HG03025 (cell line): ENCODE measurements at regions not wholly inside any gene's neighbourhood (a gene's known extent, or its start where the extent isn't known, plus 50 kb on each side); places are given as distances from the start of the nearest gene placed in this dataset.
"Not testable (repeated sequence)": the region's sequence is repeated elsewhere in the genome, so short reads cannot be mapped to it uniquely, and the experiment has no call there.

Experiments used
- ATAC-seq: cut with Tn5 transposase; IDR thresholded peaks from one replicate; pipeline ENCODE4 v1.9.1; 2021; ENCODE audit warnings: mild to moderate bottlenecking, moderate library complexity; ENCODE audit not compliant: unreplicated experiment, low FRiP score

DNA sequence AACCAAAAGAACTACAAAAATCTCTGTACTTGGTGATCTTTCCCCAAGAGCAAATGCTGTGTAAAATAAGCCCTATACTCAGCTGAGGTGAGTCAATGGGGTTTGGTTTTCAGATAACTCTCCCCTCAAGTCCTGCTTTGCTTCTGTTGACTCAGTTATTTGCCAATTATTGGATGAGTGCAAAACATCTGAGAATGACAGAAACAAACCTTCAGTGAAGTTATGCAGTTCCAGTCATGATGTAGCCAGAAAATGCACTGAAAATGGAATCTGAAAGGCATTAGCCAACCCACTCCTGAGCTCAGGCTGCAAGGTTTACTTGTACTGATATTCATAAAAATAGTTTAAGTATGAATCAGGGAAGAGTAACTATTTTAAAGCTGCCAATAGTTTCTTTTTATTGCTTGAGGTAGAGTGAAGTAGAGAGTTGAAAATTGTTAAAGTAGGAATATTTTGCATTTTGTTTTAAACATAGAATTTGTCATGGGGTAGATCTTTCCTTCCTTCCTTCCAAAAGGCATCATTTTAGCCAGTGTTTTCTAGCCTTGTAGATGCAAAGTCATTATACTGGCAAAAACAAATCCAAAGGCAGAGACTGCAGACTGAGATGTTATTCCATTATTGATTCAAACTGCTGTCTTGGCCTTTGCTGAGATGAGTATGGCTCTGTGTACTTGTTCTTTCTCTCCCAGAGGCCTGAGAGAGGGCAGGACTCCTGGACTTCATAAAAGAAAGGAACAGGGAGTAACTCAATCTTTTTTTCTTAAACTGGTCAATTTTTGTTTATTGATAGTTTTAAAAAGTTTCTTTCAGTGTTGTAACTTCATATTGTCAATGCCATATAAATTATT, 215.3 kb downstream of the RND3 start:
- no peak for ATAC-seq

DNA sequence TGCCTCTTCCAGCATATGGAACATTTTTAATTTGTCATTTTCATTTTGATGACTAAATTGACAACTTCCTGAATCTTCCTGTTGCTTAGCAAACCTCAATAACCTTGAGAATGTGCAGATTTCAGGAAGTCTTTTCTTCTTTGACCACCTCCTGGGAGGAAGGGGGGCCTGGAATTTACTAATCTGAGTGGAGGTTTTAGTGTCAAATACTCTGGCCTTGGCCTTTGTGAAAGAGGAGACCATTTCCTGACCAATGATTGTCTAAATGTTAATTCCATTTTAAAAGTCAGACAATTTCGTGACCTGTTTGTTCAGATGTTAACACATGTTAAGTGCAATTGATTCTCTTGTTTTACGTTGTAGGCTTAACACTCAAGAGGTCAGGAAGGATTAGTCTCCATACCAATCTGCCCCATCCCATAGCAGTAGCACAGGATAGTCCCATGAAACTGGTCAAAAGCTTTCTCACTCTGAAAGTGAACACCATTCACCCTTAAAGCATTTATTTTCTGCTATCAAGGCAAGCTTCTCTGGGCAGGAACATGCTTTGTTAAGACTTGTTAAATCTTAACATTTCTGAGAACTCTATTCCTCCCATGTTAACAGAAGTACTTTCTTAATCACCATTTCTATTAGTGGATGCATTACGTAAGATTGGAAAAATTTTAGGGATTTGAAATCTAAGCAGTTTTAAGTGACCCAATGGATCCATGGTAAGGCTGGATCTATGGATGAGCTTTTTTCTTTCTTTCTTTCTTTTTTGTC, 219.6 kb downstream of the RND3 start:
- no peak for ATAC-seq

- no peak for ATAC-seq
Observed at GRCh38 chr2:150266931-150267330, 220.5 kb downstream of the RND3 start.

GRCh38 chr2:150264442-150264841, 223.0 kb downstream of the RND3 start:
- ATAC-seq, result no peak

- ATAC-seq, result no peak
Observed at GRCh38 chr2:150261691-150262090, 225.8 kb downstream of the RND3 start.

DNA sequence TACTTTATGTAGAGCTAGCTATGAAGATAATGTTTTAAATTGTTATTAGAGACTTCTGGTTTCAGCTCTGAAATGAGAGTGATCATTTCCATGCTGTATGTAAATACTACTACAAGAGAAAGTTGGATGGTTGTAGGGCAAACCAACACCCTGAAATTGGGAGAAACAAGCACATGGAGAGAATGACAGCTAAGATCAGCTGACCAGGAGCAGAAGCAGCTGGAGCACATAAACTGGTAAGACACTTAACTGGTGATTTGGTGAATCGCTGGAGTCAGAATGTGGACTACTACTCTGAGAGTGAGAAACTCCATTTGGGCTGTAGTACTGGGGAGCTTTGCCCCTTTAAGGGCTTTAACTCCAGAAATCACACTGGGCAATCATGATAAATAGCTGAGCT, 226.8 kb downstream of the RND3 start:
- no peak for ATAC-seq

GRCh38 chr2:150259746-150260145, 227.7 kb downstream of the RND3 start:
- no peak for ATAC-seq

DNA sequence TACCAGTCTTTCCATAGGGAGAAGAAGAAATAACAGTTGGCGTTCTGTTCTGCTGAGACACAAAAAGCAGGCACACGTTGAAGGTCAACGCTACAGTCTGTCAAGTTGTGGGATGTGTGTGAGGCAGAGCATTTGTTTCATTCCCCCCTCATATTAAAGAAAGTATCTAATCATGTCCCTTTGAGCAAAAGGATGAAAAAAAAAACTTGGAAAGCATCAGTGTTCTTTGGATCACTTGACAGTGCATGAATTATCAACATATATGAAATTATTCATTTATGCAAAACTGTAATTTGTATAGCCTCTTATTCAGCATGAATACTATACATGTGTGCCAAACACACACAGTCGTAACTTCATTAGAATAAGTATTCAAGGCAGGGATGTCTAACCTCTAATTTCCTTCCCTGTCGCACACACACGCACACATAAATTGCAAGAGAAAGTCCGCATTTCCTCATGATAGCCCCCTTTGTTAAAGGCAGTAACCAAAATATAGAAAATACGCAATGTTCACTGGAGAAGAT, 228.6 kb downstream of the RND3 start:
- no peak for ATAC-seq

- ATAC-seq, result no peak
Observed at GRCh38 chr2:150256736-150257135, 230.7 kb downstream of the RND3 start.

DNA sequence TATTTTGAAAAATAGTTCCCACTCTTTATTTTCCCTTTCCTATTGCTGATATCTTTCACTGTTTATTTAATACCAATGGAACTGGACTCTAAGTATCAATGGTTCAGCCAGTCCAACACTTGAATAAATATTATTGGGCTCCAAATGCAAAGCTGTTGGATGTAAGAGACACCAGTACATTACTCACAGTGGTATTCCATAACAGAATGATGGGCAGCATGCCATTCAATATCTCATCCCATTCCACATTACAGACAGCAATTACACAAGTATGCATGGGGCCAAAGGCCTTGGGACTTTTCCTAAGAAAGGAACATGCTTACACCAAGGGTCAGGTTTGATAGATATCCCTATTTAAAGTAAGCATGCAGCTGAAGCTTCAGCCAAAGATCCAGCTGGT, 231.9 kb downstream of the RND3 start:
- ATAC-seq, result no peak

DNA sequence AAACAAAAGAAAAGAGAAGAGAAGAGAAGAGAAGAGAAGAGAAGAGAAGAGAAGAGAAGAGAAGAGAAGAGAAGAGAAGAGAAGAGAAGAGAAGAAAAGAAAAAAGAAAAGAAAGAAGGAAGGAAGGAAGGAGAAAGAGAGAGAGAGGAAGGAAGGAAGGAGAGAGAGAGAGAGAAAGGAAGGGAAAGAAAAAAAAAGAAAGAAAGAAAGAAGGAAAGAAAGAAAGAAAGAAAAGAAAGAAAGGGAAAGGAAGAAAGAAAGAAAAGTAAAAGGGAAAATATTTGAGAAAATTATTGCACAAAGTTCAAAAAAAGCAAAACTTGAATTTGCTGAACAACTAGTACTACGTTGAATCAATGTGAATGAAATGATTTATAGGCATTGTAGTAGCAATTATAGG, 237.7 kb downstream of the RND3 start:
- ATAC-seq, result not testable (repeated sequence)

DNA sequence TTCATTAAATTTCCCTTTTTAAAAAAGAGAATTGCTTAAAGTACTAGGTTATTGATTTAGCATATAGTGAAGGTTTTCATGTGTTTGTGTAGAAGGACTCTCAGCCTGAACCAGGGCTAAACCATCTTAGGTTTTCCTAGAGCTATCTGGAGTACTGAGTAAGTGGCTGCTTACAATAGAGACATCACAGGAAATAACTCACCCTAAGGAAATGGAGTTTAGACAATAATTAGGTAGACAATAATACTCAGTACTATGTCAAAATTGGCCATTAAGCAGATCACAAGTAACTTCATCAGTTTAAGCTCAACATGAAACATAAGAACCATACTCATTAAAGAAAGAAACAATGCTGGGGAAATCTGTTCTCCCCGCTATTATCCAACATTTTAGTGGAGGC, 240.0 kb downstream of the RND3 start:
- no peak for ATAC-seq

- no peak for ATAC-seq
Observed at GRCh38 chr2:150234787-150235446, 252.6 kb downstream of the RND3 start.

GRCh38 chr2:150232871-150233270, 254.6 kb downstream of the RND3 start:
- no peak for ATAC-seq

DNA sequence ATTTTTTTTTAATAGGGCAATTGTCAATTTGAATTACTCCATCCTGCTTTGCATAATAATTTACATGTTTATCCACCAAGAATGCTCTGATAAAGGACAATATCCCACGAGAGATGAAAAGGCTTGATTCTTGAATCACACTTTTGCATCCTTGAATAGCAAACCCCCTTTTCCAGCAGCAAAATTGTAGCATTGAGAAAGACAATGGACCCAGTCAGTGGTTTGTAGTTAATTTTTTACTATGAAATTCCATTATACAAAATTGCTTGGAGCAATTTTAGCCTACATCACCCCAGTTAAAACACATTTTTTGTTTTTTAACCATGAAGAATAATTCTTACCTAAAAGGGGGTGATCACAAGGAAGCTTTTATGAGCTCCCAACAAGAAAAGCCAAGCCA, 255.1 kb downstream of the RND3 start:
- ATAC-seq, result no peak

- ATAC-seq, result no peak
Observed at GRCh38 chr2:150230616-150231015, 256.9 kb downstream of the RND3 start.

DNA sequence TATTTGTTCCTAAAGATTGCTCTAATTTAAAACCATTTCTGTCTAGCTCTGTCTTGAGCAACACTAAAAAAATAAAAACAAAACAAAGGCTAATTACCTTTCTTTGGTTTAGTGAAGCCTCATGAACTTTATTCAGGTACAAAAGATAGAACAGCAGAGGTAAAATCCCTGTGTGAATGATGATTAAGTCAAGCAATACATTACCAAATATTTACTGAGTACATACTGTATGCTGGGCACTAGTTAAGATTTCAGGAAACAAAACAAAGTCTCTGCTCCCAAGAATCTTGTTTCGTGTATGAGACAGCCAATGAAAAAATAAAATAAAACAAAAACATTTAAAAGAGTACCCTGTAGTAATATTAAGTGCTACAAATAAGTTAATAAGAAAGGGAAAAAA, 257.5 kb downstream of the RND3 start:
- ATAC-seq, result no peak

DNA sequence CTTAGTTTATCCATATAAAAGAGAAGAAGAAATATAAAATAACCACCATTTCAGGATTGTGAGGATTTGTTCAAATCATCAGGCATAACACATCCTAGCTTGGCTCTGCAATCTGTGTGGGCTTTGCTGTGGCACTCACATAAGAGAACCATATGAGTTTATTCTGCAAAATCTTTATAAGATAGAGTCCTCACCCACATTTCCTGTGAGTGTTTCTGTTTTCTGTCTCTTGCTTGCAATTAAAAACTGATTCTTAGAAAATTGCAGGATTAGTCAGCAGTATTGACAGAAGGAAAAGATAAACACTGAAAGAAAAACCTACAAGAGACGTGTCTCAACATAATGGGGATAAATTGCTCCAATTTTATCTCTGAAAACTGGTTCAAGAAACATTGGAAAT, 258.5 kb downstream of the RND3 start:
- no peak for ATAC-seq

- no peak for ATAC-seq
Observed at GRCh38 chr2:150225030-150225429, 262.4 kb downstream of the RND3 start.

DNA sequence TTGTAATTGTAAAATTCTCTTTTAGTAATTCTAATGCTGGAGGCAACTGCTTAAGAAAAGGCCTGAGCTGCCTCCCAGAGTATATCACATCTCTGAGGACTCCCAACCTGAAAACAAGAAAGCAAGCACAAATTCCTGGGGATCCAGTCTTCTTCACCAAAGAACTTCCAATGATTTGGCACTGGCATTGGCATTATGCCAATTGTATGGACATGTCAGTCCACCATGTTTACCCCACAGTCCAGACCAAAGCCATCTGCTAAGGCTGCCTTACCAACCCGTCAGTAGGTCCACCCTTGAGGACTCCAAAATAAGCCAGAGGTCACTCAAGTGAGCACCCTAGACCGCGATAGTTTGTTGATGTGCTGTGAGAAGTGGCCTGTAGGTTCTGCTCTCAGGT, 263.1 kb downstream of the RND3 start:
- ATAC-seq, result no peak

DNA sequence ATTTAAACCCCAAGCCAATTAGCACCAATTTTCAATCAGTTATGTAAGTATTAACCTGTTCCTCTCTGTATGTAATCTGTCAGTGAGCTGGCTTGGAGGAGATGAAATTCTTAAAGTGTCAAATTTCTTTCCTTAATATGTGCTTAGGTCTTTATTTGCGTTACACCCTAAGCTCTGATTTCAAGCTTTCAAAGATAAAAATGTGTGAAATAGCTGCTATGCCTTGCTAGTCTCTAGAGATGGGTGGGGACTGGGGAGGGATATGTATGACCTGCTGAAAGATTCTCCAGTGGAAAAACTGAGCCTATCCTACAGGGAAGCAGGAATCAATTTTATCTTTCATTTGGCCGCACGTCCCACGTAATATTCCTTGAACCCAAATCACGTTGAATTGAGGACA, 264.5 kb downstream of the RND3 start:
- no peak for ATAC-seq
